HepG2 (cell line): ENCODE measurements at regions not wholly inside any gene's neighbourhood (a gene's known extent, or its start where the extent isn't known, plus 50 kb on each side); places are given as distances from the start of the nearest gene placed in this dataset.

ENCODE experiments used
- ATAC-seq: fragments of 200-7000 bp; cut with Tn5 transposase; 3 replicates; pipeline ENCODE4 v1.9.1; 2020; ENCODE audit warnings: mild to moderate bottlenecking, moderate library complexity
- BruUV-seq: library from RNA; stranded (reverse); fragments of 400-500 nt; replicated peaks from 2 replicates; lab custom pipeline; 2021; lab: Mats Ljungman, UMichigan
- CTCF ChIA-PET: fragments of 300-600 bp; formaldehyde crosslinking; extraction: SDS; loops from one replicate; lab custom pipeline; 2021; ENCODE audit warnings: low total read pairs, inconsistent platforms, low intra/inter-chr PET ratio; lab: Yijun Ruan, JAX
- POLR2A ChIA-PET: fragments of 350-600 bp; sonication (Branson Sonifier 250); formaldehyde crosslinking; loops from one replicate; lab custom pipeline; 2020; ENCODE audit warnings: antibody characterized with exemption, inconsistent platforms; lab: Yijun Ruan, JAX
- DNase-seq: peaks from one replicate; pipeline ENCODE4 v3.0.0-alpha.2; 2015; ENCODE audit warnings: low spot score
- FAIRE-seq: peaks from 3 replicates; lab custom pipeline; 2011; peaks lifted over from hg19 to GRCh38; lab: Jason Lieb, UNC
- H2AFZ ChIP-seq: one replicate; pipeline ENCODE4 v1.6.1; 2011; ENCODE audit warnings: low read length, inconsistent platforms
- H3K27ac ChIP-seq: fragments of 300-600 bp; 3 replicates; pipeline ENCODE4 v1.8.0; 2011; ENCODE audit warnings: mixed run types, mild to moderate bottlenecking, mixed read lengths, low read length, inconsistent platforms; ENCODE audit not compliant: insufficient read depth; ENCODE audit errors: extremely low read length
- H3K27me3 ChIP-seq, 2 experiments: fragments of 200-600 bp in 1 of 2; 2 replicates in 1 of 2; 3 replicates in 1 of 2; pipeline versions ENCODE4 v1.6.0 to v1.8.0; 2011; ENCODE audit warnings: low read length in 2 of 2, mild to moderate bottlenecking in 2 of 2, moderate library complexity in 2 of 2, inconsistent platforms in 1 of 2; ENCODE audit not compliant: insufficient read depth in 2 of 2, control insufficient read depth in 1 of 2
- H3K36me3 ChIP-seq, 2 experiments: fragments of 200-600 bp in 1 of 2; replicated peaks in 1 of 2; 2 replicates in 1 of 2; 3 replicates in 1 of 2; pipeline versions ENCODE4 v1.5.1 to v1.8.0; 2011; ENCODE audit warnings: low read length in 2 of 2, inconsistent platforms in 1 of 2; ENCODE audit not compliant: insufficient read depth in 2 of 2, control insufficient read depth in 1 of 2
- H3K4me1 ChIP-seq: 2 replicates; pipeline ENCODE4 v1.5.1; 2012; ENCODE audit warnings: low read length, inconsistent platforms; ENCODE audit not compliant: insufficient read depth
- H3K4me2 ChIP-seq: 2 replicates; pipeline ENCODE4 v1.6.0; 2011; ENCODE audit warnings: low read depth, low read length, inconsistent platforms
- H3K4me3 ChIP-seq, 3 experiments: fragments of 200-600 bp in 1 of 3; sonication (generic), shearing (Covaris generic) in 1 of 3; replicated peaks in 1 of 3; 2 replicates each; pipeline ENCODE4 v1.5.1; 2011 to 2016; ENCODE audit warnings: low read length in 3 of 3, inconsistent platforms in 2 of 3, low read depth in 2 of 3, mild to moderate bottlenecking in 2 of 3, control low read depth in 1 of 3, mixed read lengths in 1 of 3; ENCODE audit not compliant: insufficient read depth in 1 of 3
- H3K79me2 ChIP-seq: one replicate; pipeline ENCODE4 v1.6.1; 2011; ENCODE audit warnings: low read length, inconsistent platforms; ENCODE audit not compliant: insufficient read depth
- H3K9ac ChIP-seq: 2 replicates; pipeline ENCODE4 v1.6.0; 2011; ENCODE audit warnings: mild to moderate bottlenecking, low read depth, low read length, inconsistent platforms; ENCODE audit not compliant: insufficient read depth
- H3K9me3 ChIP-seq: 2 replicates; pipeline ENCODE4 v1.5.1; 2012; ENCODE audit warnings: mild to moderate bottlenecking, low read length
- H4K20me1 ChIP-seq: 2 replicates; pipeline ENCODE4 v1.6.0; 2011; ENCODE audit warnings: inconsistent platforms, mild to moderate bottlenecking, low read length, moderate library complexity; ENCODE audit not compliant: insufficient read depth
- ETV5 ChIP-seq: IDR thresholded peaks from 2 replicates; pipeline ENCODE4 v1.6.1; 2018; ENCODE audit warnings: missing biosample characterization, missing genetic modification reagents, inconsistent platforms, borderline replicate concordance
- FOXA1 ChIP-seq, 2 experiments: fragments of 450-650 bp in 1 of 2; sonication (generic) in 1 of 2; formaldehyde crosslinking in 1 of 2; IDR thresholded peaks; 2 replicates each; pipeline versions ENCODE4 v1.4.0 to v1.6.1; 2016 to 2020; ENCODE audit warnings: missing genetic modification reagents in 1 of 2
- MTF1 ChIP-seq: sonication (generic); formaldehyde crosslinking; IDR thresholded peaks from 2 replicates; pipeline ENCODE4 v1.5.0; 2020; ENCODE audit warnings: missing genetic modification reagents
- POGZ ChIP-seq: sonication (generic); formaldehyde crosslinking; IDR thresholded peaks from 2 replicates; pipeline ENCODE4 v1.4.0; 2020; ENCODE audit warnings: mild to moderate bottlenecking, missing genetic modification reagents
- POLR2AphosphoS2 ChIP-seq: IDR thresholded peaks from 2 replicates; pipeline ENCODE4 v1.6.1; 2011; ENCODE audit warnings: low read depth, low read length, improper control_type of control experiment
- PRMT3 ChIP-seq: sonication (generic); formaldehyde crosslinking; IDR thresholded peaks from 2 replicates; pipeline ENCODE4 v1.8.1; 2022; ENCODE audit warnings: low read depth, mild to moderate bottlenecking, moderate library complexity, missing genetic modification reagents, borderline replicate concordance
- RNF2 ChIP-seq: fragments of 450-650 bp; conservative IDR thresholded peaks from 2 replicates; pipeline ENCODE4 v1.6.1; 2016; ENCODE audit warnings: low read depth
- SOX6 ChIP-seq, 2 experiments: fragments of 450-650 bp in 1 of 2; sonication (generic) in 1 of 2; formaldehyde crosslinking in 1 of 2; IDR thresholded peaks; 2 replicates each; pipeline versions ENCODE4 v1.4.0 to v1.6.1; 2017 to 2020; ENCODE audit warnings: antibody characterized with exemption in 1 of 2, mild to moderate bottlenecking in 1 of 2, missing genetic modification reagents in 1 of 2
- SRSF4 ChIP-seq: fragments of 200-400 bp; formaldehyde crosslinking; IDR thresholded peaks from one replicate; pipeline ENCODE4 v1.6.1; 2018; ENCODE audit warnings: mild to moderate bottlenecking, low read depth, low read length, moderate library complexity; ENCODE audit not compliant: poor library complexity, severe bottlenecking
- XBP1 ChIP-seq: sonication (generic); formaldehyde crosslinking; IDR thresholded peaks from 2 replicates; pipeline ENCODE4 v1.5.0; 2020; ENCODE audit warnings: missing genetic modification reagents
- ZFP62 ChIP-seq: sonication (generic); formaldehyde crosslinking; IDR thresholded peaks from 2 replicates; pipeline ENCODE4 v1.4.0; 2020; ENCODE audit warnings: missing genetic modification reagents
- ZFP82 ChIP-seq: sonication (generic); formaldehyde crosslinking; IDR thresholded peaks from 2 replicates; pipeline ENCODE4 v1.5.1; 2020; ENCODE audit warnings: mild to moderate bottlenecking, missing genetic modification reagents, borderline replicate concordance
- ZNF430 ChIP-seq: sonication (generic); formaldehyde crosslinking; IDR thresholded peaks from 2 replicates; pipeline ENCODE4 v1.9.0; 2021; ENCODE audit warnings: mild to moderate bottlenecking, missing genetic modification reagents
- ZNF572 ChIP-seq: sonication (generic); formaldehyde crosslinking; IDR thresholded peaks from 2 replicates; pipeline ENCODE4 v1.5.1; 2020; ENCODE audit warnings: mild to moderate bottlenecking, missing genetic modification reagents
- ZNF7 ChIP-seq: IDR thresholded peaks from 2 replicates; pipeline ENCODE4 v1.6.1; 2016; ENCODE audit warnings: missing biosample characterization, missing genetic modification reagents
- ZNF781 ChIP-seq: sonication (generic); formaldehyde crosslinking; IDR thresholded peaks from 2 replicates; pipeline ENCODE4 v1.5.1; 2020; ENCODE audit warnings: borderline replicate concordance, mild to moderate bottlenecking, missing genetic modification reagents; ENCODE audit errors: not compliant biosample characterization
- WGBS: methylation state at CpG from one replicate; pipeline ENCODE4 v1.1.6; 2017; ENCODE audit warnings: low lambda C conversion rate; 5-methylcytosine and 5-hydroxymethylcytosine counted together
- in situ Hi-C: cut with HindIII; loops from 2 replicates; pipeline ENCODE4 v1.10.0; 2017; ENCODE audit warnings: low pct_unique_long_range_greater_than_20kb; ENCODE audit not compliant: extremely low pct_ligation_motif_present
- intact Hi-C: fragments of 100-400 bp; cut with micrococcal nuclease; formaldehyde crosslinking; loops from one replicate; pipeline ENCODE4 v1.10.0; 2022; ENCODE audit not compliant: unreplicated experiment
- TF ChIP-seq, protein P1 (sequence below): sonication (generic); formaldehyde crosslinking; conservative IDR thresholded peaks from 2 replicates; pipeline ENCODE4 v1.4.0; 2020; ENCODE audit warnings: missing genetic modification reagents
- TF ChIP-seq, protein P2 (sequence below): sonication (generic); IDR thresholded peaks from 2 replicates; pipeline ENCODE4 v1.6.1; 2016; ENCODE audit warnings: low read depth, borderline replicate concordance

DNA sequence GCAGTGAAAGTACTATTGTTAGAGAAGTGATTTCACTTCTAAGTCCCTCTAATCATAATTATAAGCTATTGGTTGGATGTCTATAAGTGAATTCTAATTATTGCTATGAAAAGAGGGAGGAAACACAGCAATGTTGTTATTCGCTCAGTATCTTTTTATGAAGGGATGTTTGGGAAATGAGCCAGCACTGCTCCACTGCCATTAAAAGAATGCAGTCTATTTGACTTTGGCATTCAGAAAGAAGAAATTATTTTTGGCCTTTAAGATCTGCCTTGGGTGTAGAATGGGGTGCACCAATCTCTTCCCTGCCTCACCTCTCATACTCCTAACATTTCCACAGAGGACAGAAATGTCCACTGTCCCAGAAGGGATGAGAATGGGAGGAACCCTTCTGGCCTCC, 332.0 kb downstream of the SPATA31D1 start:
- Histone ChIP-seq H3K36me3 (no peaks in the 10 kb centered on the region), H3K9ac (no peak overlapping the region), H3K79me2 (no peaks in the 10 kb centered on the region), H2AFZ (no peak overlapping the region), H3K4me3 (no peak overlapping the region), H3K4me1 (no peaks in the 10 kb centered on the region), H3K9me3 (peaks cover 7% of the 10 kb centered on the region; the same call in 1 of the 2 replicates), H3K4me2 (no peak overlapping the region), H3K27ac (no peak overlapping the region), H3K27me3 (no peaks in the 10 kb centered on the region), H4K20me1 (no peaks in the 10 kb centered on the region)
- intact Hi-C loops (no loop called here), in situ Hi-C loops (no loop called here)
- CTCF ChIA-PET, result no interaction called here
- ATAC-seq (no peak), DNase-seq (no peak), FAIRE-seq (no peak)
- POLR2A ChIA-PET, result no interaction called here
- BruUV-seq, result no TSS peak
- TF ChIP-seq ETV5 (no peak), ZNF7 (CRISPR knock-in tag) (no peak), ZNF430 (CRISPR knock-in tag) (no peak), SOX6 (IDR thresholded peaks at IDR 0.05) (no peak), SOX6 (CRISPR knock-in tag; IDR thresholded peaks at IDR 0.05) (no peak), PRMT3 (CRISPR knock-in tag) (no peak), POGZ (CRISPR knock-in tag) (no peak), XBP1 (CRISPR knock-in tag) (no peak), MTF1 (CRISPR knock-in tag) (no peak), ZFP82 (CRISPR knock-in tag) (no peak), RNF2 (no peak), FOXA1 (IDR thresholded peaks at IDR 0.05) (no peak), FOXA1 (CRISPR knock-in tag; IDR thresholded peaks at IDR 0.05) (no peak), SRSF4 (no peak), ZNF572 (CRISPR knock-in tag) (no peak), ZNF781 (CRISPR knock-in tag) (no peak), POLR2AphosphoS2 (no peak), ZFP62 (CRISPR knock-in tag) (no peak)
- TF ChIP-seq, protein P1, sequence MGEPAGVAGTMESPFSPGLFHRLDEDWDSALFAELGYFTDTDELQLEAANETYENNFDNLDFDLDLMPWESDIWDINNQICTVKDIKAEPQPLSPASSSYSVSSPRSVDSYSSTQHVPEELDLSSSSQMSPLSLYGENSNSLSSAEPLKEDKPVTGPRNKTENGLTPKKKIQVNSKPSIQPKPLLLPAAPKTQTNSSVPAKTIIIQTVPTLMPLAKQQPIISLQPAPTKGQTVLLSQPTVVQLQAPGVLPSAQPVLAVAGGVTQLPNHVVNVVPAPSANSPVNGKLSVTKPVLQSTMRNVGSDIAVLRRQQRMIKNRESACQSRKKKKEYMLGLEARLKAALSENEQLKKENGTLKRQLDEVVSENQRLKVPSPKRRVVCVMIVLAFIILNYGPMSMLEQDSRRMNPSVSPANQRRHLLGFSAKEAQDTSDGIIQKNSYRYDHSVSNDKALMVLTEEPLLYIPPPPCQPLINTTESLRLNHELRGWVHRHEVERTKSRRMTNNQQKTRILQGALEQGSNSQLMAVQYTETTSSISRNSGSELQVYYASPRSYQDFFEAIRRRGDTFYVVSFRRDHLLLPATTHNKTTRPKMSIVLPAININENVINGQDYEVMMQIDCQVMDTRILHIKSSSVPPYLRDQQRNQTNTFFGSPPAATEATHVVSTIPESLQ (CRISPR knock-in tag), result no peak
- TF ChIP-seq, protein P2, sequence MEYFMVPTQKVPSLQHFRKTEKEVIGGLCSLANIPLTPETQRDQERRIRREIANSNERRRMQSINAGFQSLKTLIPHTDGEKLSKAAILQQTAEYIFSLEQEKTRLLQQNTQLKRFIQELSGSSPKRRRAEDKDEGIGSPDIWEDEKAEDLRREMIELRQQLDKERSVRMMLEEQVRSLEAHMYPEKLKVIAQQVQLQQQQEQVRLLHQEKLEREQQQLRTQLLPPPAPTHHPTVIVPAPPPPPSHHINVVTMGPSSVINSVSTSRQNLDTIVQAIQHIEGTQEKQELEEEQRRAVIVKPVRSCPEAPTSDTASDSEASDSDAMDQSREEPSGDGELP, result no peak
- 8% methylated on average over 1 of the region's 1 CpG for WGBS
